ENCODE measurements at regions not wholly inside any gene's neighbourhood (a gene's known extent, or its start where the extent isn't known, plus 50 kb on each side); places are given as distances from the start of the nearest gene placed in this dataset.

DNA sequence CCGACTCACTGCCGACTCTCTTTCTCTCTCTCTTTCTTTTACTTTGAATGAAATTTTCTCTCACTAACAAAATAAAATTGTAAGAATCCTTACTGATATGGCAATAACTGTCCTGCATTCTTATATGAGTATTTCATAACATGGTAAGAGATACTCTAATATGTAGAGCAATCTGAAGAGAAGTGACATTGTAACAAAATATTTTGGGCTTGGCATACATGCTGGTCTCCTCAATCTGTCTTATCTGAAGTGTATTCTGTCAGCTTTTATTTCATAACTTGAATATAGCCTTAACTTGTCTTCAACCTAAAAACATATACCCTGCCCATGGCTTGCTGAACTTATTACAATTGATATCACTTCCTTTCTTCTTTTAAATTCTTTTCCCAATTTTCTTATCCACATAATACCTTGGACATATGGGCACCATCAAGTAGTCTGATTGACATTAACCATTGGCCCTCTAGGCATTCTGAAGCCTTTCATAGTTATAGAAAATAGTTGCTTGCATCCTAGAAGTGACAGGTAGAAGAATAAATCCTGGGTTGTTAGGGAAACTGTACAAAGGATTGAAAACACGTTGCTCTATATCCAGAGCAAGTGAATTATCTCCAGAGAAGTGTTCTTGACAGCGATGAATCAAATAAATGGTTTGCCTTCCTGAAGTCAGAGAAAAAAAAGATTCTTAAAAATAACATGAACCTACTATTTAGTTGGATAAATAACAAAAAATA is 537.6 kb upstream of the TYRP1 start:
- TF ChIP-seq, protein P1, sequence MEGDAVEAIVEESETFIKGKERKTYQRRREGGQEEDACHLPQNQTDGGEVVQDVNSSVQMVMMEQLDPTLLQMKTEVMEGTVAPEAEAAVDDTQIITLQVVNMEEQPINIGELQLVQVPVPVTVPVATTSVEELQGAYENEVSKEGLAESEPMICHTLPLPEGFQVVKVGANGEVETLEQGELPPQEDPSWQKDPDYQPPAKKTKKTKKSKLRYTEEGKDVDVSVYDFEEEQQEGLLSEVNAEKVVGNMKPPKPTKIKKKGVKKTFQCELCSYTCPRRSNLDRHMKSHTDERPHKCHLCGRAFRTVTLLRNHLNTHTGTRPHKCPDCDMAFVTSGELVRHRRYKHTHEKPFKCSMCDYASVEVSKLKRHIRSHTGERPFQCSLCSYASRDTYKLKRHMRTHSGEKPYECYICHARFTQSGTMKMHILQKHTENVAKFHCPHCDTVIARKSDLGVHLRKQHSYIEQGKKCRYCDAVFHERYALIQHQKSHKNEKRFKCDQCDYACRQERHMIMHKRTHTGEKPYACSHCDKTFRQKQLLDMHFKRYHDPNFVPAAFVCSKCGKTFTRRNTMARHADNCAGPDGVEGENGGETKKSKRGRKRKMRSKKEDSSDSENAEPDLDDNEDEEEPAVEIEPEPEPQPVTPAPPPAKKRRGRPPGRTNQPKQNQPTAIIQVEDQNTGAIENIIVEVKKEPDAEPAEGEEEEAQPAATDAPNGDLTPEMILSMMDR (IDR thresholded peaks at IDR 0.05): no peak
- TF ChIP-seq, protein P2, sequence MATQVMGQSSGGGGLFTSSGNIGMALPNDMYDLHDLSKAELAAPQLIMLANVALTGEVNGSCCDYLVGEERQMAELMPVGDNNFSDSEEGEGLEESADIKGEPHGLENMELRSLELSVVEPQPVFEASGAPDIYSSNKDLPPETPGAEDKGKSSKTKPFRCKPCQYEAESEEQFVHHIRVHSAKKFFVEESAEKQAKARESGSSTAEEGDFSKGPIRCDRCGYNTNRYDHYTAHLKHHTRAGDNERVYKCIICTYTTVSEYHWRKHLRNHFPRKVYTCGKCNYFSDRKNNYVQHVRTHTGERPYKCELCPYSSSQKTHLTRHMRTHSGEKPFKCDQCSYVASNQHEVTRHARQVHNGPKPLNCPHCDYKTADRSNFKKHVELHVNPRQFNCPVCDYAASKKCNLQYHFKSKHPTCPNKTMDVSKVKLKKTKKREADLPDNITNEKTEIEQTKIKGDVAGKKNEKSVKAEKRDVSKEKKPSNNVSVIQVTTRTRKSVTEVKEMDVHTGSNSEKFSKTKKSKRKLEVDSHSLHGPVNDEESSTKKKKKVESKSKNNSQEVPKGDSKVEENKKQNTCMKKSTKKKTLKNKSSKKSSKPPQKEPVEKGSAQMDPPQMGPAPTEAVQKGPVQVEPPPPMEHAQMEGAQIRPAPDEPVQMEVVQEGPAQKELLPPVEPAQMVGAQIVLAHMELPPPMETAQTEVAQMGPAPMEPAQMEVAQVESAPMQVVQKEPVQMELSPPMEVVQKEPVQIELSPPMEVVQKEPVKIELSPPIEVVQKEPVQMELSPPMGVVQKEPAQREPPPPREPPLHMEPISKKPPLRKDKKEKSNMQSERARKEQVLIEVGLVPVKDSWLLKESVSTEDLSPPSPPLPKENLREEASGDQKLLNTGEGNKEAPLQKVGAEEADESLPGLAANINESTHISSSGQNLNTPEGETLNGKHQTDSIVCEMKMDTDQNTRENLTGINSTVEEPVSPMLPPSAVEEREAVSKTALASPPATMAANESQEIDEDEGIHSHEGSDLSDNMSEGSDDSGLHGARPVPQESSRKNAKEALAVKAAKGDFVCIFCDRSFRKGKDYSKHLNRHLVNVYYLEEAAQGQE (IDR thresholded peaks at IDR 0.05; ENCODE audit: insufficient read depth in 1 of 2, low read depth in 2 of 2, low read length in 1 of 2): no peak

All from Panc1 (cell line).